ENCODE measurements at regions not wholly inside any gene's neighbourhood (a gene's known extent, or its start where the extent isn't known, plus 50 kb on each side); places are given as distances from the start of the nearest gene placed in this dataset.
"Not testable (repeated sequence)": the region's sequence is repeated elsewhere in the genome, so short reads cannot be mapped to it uniquely, and the experiment has no call there.

GRCh38 chr5:176018598-176018997 is 50.5 kb upstream of the THOC3 start:
- H3K9ac ChIP-seq; H3K4me2 ChIP-seq (ENCODE audit: unreplicated experiment); H3K27ac ChIP-seq; H3K79me2 ChIP-seq (ENCODE audit: insufficient read depth); H3F3A ChIP-seq (ENCODE audit: insufficient read depth); H3K4me3 ChIP-seq; DNase-seq; in situ Hi-C loops (cut with MboI); H3K36me3 ChIP-seq (ENCODE audit: low read depth); H3K9me3 ChIP-seq (ENCODE audit: low read depth); H4K20me1 ChIP-seq (ENCODE audit: insufficient read depth); H3K4me1 ChIP-seq (ENCODE audit: insufficient read depth); H3K9me2 ChIP-seq (ENCODE audit: insufficient read depth); H3K27me3 ChIP-seq (replicated peaks; ENCODE audit: insufficient read depth); H2AFZ ChIP-seq: not testable (repeated sequence)
- no CpG with 5 or more reads among the region's 2 CpGs for WGBS, 2 experiments (ENCODE audit: low coverage in 1 of 2, low lambda C conversion rate in 2 of 2, missing lambda C conversion rate in 2 of 2)

- H3K4me3 ChIP-seq; H3K36me3 ChIP-seq (ENCODE audit: low read depth); H3K4me1 ChIP-seq (ENCODE audit: insufficient read depth); H2AFZ ChIP-seq; H3K4me2 ChIP-seq (ENCODE audit: unreplicated experiment); H3K27ac ChIP-seq; H3K79me2 ChIP-seq (ENCODE audit: insufficient read depth); H3K9me2 ChIP-seq (ENCODE audit: insufficient read depth); DNase-seq; H3K27me3 ChIP-seq (replicated peaks; ENCODE audit: insufficient read depth); in situ Hi-C loops (cut with MboI); H4K20me1 ChIP-seq (ENCODE audit: insufficient read depth); H3K9ac ChIP-seq; H3K9me3 ChIP-seq (ENCODE audit: low read depth); H3F3A ChIP-seq (ENCODE audit: insufficient read depth): not testable (repeated sequence)
- WGBS, 2 experiments (ENCODE audit: low coverage in 1 of 2, low lambda C conversion rate in 2 of 2, missing lambda C conversion rate in 2 of 2): 20 to 42% methylated on average over 1 to 2 of the region's 4 CpGs
Observed at GRCh38 chr5:176020852-176021251, 52.7 kb upstream of the THOC3 start.

DNA sequence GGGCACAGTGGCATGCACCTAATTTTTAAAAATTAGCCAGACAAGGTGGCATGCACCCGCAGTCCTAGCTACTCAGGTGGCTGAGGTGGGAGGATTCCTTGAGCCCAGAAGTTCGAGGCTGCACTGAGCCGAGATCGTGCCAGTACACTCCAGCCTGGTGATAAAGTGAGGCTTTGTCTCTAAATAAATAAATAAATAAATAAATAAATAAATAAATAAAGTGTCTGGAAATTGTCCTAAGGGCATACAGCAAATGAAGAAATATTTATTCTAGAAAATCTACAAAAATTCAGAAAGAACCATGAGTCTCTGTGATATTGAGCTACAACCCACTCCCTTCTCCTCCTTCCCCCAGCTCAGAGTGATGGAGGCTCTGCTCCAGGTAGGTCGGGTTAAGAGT is 55.4 kb upstream of the THOC3 start:
- H4K20me1 ChIP-seq (ENCODE audit: insufficient read depth); H3K79me2 ChIP-seq (ENCODE audit: insufficient read depth); H3K27ac ChIP-seq; H3K9me2 ChIP-seq (ENCODE audit: insufficient read depth); H3K9me3 ChIP-seq (ENCODE audit: low read depth); H3F3A ChIP-seq (ENCODE audit: insufficient read depth); in situ Hi-C loops (cut with MboI); H3K27me3 ChIP-seq (replicated peaks; ENCODE audit: insufficient read depth); H3K36me3 ChIP-seq (ENCODE audit: low read depth); DNase-seq; H3K9ac ChIP-seq; H3K4me2 ChIP-seq (ENCODE audit: unreplicated experiment); H3K4me1 ChIP-seq (ENCODE audit: insufficient read depth); H3K4me3 ChIP-seq; H2AFZ ChIP-seq: not testable (repeated sequence)
- 16 to 22% methylated on average over 4 of the region's 5 CpGs for WGBS, 2 experiments (ENCODE audit: low coverage in 1 of 2, low lambda C conversion rate in 2 of 2, missing lambda C conversion rate in 2 of 2)

DNA sequence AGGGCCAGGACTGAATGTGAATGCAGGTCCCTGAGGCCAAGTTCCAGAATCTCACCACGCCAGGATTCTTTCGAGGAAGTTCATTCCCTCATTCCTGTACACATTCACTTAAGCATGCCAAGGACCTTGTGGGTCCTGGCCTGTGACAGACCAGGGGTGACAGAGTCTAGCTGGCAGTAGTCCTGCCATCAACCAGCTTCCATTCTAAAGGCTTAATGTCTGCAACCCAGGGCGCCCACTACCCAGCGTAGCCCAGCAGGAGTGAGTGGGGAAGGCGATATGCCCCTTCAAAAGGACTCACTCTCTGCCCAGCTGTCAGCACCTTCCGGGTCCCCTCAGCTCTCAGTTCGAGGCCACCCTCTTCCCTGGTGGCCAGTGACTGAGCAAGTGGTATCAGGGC is 61.3 kb upstream of the THOC3 start:
- WGBS, 2 experiments (ENCODE audit: low coverage in 1 of 2, low lambda C conversion rate in 2 of 2, missing lambda C conversion rate in 2 of 2): 49 to 62% methylated on average over 5 of the region's 7 CpGs
- not testable (repeated sequence) for H4K20me1 ChIP-seq (ENCODE audit: insufficient read depth)

GRCh38 chr5:176030361-176031117 is 62.4 kb upstream of the THOC3 start:
- 14% methylated on average over 4 of the region's 6 CpGs; no CpG with 5 or more reads in 1 of the 2 experiments for WGBS, 2 experiments (ENCODE audit: low coverage in 1 of 2, low lambda C conversion rate in 2 of 2, missing lambda C conversion rate in 2 of 2)
- H3K9me2 ChIP-seq (ENCODE audit: insufficient read depth): not testable (repeated sequence)

More for the DNA sequence above, 61.3 kb upstream of the THOC3 start:
- H3K9me3 ChIP-seq (ENCODE audit: low read depth); H3K9me2 ChIP-seq (ENCODE audit: insufficient read depth); H3K4me1 ChIP-seq (ENCODE audit: insufficient read depth); H3K27ac ChIP-seq; H3K79me2 ChIP-seq (ENCODE audit: insufficient read depth); H3K9ac ChIP-seq; in situ Hi-C loops (cut with MboI); H3K4me3 ChIP-seq; H2AFZ ChIP-seq; H3K27me3 ChIP-seq (replicated peaks; ENCODE audit: insufficient read depth); H3F3A ChIP-seq (ENCODE audit: insufficient read depth); DNase-seq; H3K36me3 ChIP-seq (ENCODE audit: low read depth); H3K4me2 ChIP-seq (ENCODE audit: unreplicated experiment): not testable (repeated sequence)

GRCh38 chr5:176031118-176031510 is 63.0 kb upstream of the THOC3 start:
- H2AFZ ChIP-seq; H3F3A ChIP-seq (ENCODE audit: insufficient read depth); H3K27me3 ChIP-seq (replicated peaks; ENCODE audit: insufficient read depth); H3K9me3 ChIP-seq (ENCODE audit: low read depth); H3K4me3 ChIP-seq; H3K36me3 ChIP-seq (ENCODE audit: low read depth); H3K79me2 ChIP-seq (ENCODE audit: insufficient read depth); H3K27ac ChIP-seq; H4K20me1 ChIP-seq (ENCODE audit: insufficient read depth); in situ Hi-C loops (cut with MboI); DNase-seq; H3K4me2 ChIP-seq (ENCODE audit: unreplicated experiment); H3K4me1 ChIP-seq (ENCODE audit: insufficient read depth); H3K9ac ChIP-seq; H3K9me2 ChIP-seq (ENCODE audit: insufficient read depth): not testable (repeated sequence)
- WGBS, 2 experiments (ENCODE audit: low coverage in 1 of 2, low lambda C conversion rate in 2 of 2, missing lambda C conversion rate in 2 of 2): 67% methylated on average over 1 of the region's 3 CpGs; no CpG with 5 or more reads in 1 of the 2 experiments

More at GRCh38 chr5:176030361-176031117, 62.4 kb upstream of the THOC3 start:
- H3K27ac ChIP-seq; H3F3A ChIP-seq (ENCODE audit: insufficient read depth); in situ Hi-C loops (cut with MboI); H2AFZ ChIP-seq; H3K4me3 ChIP-seq; H4K20me1 ChIP-seq (ENCODE audit: insufficient read depth); H3K9me3 ChIP-seq (ENCODE audit: low read depth); H3K36me3 ChIP-seq (ENCODE audit: low read depth); H3K4me2 ChIP-seq (ENCODE audit: unreplicated experiment); H3K27me3 ChIP-seq (replicated peaks; ENCODE audit: insufficient read depth); H3K9ac ChIP-seq; H3K4me1 ChIP-seq (ENCODE audit: insufficient read depth); H3K79me2 ChIP-seq (ENCODE audit: insufficient read depth); DNase-seq: not testable (repeated sequence)

GRCh38 chr5:176033186-176033585 is 65.1 kb upstream of the THOC3 start:
- H3K4me1 ChIP-seq (ENCODE audit: insufficient read depth); H3F3A ChIP-seq (ENCODE audit: insufficient read depth); H3K4me2 ChIP-seq (ENCODE audit: unreplicated experiment); H3K9ac ChIP-seq; H3K27ac ChIP-seq; H3K4me3 ChIP-seq; H3K9me2 ChIP-seq (ENCODE audit: insufficient read depth); H2AFZ ChIP-seq; DNase-seq; H3K79me2 ChIP-seq (ENCODE audit: insufficient read depth); H3K36me3 ChIP-seq (ENCODE audit: low read depth); H3K9me3 ChIP-seq (ENCODE audit: low read depth); H4K20me1 ChIP-seq (ENCODE audit: insufficient read depth); H3K27me3 ChIP-seq (replicated peaks; ENCODE audit: insufficient read depth); in situ Hi-C loops (cut with MboI): not testable (repeated sequence)
- 14 to 17% methylated on average over 2 of the region's 3 CpGs for WGBS, 2 experiments (ENCODE audit: low coverage in 1 of 2, low lambda C conversion rate in 2 of 2, missing lambda C conversion rate in 2 of 2)
